HG03354 (cell line): ENCODE measurements at regions not wholly inside any gene's neighbourhood (a gene's known extent, or its start where the extent isn't known, plus 50 kb on each side); places are given as distances from the start of the nearest gene placed in this dataset.

Experiments
- ATAC-seq: cut with Tn5 transposase; IDR thresholded peaks from one replicate; pipeline ENCODE4 v1.9.1; 2021; ENCODE audit warnings: mild to moderate bottlenecking; ENCODE audit not compliant: unreplicated experiment, poor library complexity, severe bottlenecking

DNA sequence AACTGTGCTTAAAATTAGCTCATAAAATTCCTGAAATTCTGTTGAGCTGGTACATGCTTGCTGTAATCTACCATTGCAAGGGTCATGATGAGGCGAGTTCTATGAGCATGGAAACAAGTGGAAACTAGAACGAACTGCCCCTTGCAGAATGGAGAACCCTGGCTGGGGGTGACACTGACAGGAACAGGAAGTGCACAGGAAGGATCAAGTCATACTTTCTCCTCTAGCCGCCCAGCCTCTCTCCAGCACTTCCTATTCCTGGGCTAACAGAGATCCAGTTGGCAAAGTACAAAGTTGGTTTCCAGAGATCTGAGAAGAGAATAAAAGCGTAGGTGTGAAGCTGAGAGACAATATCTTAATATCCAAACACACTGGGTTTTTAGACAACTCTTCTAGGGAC is 414.2 kb upstream of the PODXL start:
- ATAC-seq, result no peak

DNA sequence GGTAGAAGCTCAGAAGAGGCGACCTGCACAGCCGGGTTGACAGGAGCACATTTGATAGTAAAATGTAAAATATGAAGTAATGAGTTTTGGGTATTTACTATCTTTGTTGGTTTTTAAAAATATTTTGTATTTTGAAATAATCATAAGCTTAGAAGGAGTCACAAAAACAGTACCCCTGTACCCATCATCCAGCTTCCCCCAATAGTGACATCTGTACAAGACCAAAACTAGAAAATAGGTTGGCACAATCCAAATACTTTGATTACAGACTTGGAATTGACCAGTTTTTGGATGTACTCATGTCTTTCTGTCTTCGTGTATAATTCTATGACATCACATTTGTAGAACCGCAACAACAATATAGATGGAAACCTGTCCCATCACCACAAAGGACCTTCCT is 413.1 kb upstream of the PODXL start:
- ATAC-seq, result no peak

DNA sequence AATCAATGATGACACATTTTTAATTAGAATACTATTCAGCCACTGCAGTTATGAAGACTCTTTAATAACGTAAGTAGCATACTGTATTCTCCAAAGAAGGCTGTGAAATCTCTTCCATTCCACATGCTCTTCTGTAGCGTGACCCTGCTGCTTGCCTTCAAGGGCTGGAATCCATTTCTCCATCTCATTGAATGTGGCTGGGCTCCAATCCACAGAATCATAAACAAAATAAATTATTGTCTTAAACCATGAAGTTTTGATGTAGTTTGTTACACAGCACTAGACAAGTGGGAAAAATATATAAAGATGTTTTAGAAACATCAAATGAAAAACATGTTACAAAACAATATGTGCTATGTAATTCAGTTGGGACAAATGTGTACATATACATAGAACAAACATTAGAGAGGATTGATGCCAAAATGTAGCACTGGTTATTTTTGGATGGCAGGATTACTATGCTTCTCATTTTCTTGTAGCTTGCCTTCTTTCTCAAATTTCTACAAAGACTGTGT is 410.8 kb upstream of the PODXL start:
- ATAC-seq, result no peak

DNA sequence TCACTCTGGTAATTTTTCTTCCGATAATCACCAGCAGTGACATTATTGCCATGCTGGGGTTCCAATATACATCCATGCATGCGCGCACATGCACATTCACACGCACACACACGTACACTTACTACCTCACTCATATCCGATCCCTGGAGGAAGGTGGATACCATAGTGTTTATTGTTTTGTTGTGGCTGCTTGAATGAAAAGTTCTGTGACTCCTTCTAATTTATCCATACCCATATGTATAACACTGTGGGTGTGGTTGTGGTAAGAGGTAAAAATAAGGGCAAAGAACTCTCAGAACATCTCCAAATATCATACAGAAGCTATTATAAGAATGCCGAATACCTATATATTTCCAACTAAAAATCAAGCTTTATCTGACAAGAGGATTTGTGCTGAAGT is 407.8 kb upstream of the PODXL start:
- no peak for ATAC-seq

DNA sequence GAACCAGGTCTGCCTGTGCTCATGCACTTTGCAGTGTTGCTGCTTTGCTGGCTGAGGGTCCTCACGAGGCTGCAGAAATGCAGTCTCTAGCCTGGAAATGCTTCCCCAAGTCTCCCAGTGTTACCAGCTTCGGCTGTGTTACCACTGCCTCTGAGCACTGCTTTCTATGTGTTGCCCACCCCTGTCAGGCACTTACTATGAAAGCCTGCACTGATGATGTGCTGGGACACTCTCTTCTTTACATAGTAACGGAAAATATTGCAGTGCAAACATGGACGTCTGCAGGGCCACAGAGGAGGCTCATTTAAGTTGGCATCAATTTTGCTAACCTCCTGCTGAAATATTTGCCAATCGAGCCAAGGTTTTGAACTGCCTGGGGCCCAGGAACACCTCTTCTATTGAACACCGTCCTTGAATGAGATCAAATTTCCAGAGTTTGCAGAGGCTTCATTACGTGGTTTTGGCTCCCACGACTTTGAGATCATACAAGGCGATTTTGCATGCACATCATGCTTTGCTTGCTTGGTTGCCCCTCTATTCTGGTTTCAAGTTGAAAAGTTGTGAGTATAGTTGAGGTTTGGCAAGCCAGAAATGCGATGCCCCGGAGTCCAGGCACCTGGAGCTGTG is 404.7 kb upstream of the PODXL start:
- no peak for ATAC-seq

DNA sequence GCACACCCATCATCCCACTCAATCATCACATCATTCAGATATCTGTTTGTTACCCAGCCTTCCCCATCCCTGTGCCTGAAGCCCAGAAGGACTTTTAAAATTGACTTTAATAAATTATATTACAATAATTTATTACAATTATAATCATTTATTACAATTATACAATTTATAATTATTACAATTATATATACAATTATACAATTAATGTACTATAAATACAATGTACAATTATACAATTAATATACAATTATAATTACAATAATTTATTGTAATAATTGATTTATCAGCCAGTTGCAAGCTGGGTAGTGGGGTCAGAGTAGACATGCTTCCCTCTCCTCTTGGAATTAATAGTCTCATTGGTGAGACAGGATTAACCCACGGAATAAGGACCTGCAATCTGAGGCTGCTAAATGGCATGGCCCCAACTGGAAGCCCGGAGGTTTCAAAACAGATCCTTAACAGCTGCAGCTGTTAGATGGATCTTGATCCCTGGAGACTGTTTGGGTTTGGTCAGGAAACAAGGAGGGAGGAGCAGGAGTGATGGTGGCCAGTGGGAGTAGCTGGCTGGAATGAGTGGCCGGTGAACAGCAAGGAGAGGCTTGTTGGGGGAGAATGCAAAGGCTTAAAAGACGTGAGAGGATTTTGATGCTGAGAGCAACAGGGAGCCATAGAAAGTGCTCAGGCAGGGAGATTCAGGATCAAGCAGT is 402.8 kb upstream of the PODXL start:
- ATAC-seq, result no peak

DNA sequence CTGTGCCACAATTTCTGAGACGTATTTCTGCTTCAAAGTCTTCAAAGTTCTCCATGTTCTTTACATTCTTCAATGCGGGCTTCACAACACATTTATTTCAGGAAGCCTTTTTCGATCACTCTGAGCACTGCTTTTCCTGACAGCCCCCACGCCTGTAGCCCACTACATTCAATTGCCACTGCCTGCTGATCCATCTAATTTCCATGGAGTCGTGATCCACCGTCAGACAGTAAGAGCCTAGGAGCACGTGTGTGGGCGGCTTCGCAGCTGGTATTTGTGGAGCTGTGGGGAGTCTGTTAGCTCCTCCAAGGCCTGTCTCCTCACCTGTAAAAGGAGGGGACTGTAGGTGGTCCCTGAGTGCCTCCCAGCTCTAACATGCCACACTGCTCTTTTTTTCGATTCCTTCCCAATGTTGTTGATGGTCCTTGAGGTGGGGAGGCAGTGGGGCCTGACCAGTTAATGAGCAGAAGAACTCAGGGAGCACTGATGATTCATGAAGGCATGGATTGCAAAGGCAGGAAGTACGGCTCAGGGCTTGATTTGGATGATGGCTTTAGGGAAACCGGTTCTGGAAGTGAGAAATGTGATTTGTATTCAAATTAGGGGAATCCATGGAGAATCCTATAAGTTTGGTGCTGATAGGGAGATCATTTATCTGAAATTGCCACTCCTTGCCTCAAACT is 401.1 kb upstream of the PODXL start:
- ATAC-seq, result no peak

DNA sequence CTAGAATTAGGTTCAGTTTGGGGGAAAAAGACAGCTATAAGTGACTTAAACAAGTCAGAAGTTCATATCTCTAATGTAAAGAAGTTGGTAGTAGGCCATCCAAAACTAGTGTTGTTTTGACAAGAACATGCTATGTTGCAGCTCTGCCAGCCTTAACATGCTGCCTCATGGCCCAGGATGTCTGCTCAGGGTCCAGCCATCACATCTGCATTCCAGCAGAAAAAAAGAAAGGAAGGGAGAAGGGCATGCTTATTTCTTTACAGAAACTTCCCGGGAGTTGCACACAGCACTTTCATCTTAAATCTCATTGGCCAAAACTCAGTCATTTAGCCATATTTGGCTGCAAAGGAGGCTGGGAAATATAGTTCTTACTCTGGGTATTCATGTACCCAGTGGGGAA is 400.4 kb upstream of the PODXL start:
- no peak for ATAC-seq

DNA sequence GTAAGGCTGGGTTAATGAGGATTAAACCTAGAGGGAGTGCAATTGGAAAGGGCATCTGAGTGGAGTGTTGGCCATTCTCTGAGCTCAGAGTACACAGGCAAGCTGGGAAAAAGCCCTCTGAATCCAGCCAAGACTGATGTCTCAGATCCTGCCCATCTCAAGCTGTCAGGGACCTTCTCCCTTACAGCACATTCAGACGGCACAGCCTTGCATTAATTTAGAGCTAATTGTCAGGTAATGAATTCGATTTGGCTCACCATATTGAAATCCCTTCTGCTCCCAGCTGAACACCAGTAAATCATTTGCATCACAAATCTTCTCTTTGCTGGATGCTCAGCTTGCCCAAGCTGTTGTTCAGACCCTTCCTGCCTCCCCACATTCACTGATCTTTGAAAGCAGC is 399.3 kb upstream of the PODXL start:
- ATAC-seq, result no peak

DNA sequence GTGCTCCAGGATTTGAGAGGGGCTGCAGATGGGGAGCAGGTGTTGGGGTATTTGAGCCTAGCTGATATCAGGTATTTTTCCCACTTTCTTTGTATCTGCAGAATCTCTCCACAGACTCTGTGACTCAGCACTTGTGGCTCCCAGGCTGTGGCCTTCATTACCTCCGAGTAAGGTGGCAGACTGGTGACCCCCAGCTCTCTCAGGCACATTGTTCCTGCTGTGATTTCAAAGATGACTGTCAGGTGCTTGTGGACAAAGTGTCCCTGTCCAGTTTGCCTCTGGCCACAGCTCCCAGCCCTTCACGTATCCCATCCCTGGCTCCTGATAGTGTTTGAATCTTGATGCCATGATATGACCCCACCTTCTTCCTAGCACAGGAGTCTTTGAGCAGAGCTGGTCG is 396.8 kb upstream of the PODXL start:
- no peak for ATAC-seq

DNA sequence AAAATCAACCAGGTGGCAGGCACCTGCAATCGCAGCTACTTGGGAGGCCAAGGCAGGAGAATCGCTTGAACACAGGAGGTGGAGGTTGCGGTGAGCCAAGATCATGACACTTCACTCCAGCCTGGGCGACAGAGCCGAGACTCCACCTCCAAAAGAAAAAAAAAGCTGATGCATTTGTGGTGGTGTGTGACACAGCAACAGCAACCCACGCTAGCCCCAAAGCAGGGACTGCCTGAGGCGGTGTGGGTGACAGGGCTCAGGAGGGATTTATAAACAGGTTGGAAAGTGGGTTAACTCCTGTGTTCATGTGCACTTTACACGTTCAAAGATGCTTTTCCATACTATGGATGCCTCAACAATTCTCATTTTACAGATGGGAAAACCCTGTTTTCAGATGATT is 395.9 kb upstream of the PODXL start:
- ATAC-seq, result no peak

DNA sequence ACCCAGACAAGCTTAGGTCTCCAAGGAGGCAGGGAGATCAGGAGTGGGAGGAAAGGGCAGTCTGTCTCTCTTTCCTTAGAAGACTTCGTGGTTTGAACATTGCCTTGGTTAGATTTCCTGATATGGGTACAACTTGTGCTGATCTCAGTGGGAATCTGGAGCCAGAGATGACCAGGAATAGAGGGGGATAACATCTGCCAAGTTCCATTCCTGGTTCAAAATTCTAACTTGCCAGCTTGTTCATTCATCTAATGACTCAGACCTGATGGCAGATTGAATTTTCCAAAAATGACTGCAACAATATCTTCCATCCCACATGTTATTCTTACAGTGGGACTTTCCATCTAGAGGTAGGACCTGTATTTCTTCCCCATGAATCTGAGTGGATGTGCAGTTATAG is 394.3 kb upstream of the PODXL start:
- ATAC-seq, result no peak

DNA sequence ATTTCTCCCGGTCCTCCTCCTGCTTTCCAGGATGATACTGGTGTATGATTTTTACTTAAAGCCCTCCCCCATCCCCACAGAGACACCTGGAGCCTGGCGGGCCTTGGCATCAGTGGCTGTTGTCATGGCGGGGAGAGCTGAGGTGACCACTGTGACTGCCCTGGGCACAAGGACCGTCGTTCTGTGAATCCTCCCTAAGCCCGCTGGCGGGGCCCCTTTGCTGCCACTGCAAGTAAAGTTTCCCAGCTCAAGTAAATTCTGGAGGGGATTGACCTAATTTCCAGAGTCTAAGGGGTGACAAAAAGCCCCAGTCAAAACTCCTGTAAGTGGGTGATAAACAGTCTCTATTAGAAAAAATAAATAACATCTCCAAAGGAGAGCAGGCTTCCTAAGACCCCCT is 393.2 kb upstream of the PODXL start:
- ATAC-seq, result no peak

DNA sequence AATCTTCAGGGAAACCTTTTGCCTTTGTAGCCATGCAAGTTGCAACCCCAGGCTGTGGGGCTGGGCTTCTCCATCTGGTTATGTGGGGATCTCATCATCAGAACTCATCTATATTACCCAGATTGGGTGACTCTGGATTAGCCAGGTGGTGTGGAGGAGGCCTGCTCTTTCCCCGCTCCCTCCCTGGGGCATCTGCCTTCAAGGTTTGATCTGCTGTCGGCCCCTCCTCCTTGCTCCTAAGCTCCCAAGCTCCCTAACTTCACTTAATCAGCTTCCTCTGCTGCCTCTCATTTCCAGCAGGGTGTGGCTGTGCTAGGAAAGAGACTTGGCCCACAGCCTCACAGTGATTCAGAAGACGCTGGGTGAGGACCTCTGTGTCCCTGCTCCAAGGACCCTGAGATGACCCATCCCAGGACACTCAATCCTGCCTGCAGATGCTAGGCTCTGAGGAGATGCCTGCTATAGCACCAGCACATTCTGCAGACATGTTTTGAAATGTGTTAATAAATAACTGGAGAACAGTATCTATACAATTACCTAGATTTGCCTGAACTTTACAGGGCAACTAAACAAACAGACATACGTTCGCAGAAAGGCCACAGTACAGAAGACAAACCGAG is 392.1 kb upstream of the PODXL start:
- no peak for ATAC-seq

DNA sequence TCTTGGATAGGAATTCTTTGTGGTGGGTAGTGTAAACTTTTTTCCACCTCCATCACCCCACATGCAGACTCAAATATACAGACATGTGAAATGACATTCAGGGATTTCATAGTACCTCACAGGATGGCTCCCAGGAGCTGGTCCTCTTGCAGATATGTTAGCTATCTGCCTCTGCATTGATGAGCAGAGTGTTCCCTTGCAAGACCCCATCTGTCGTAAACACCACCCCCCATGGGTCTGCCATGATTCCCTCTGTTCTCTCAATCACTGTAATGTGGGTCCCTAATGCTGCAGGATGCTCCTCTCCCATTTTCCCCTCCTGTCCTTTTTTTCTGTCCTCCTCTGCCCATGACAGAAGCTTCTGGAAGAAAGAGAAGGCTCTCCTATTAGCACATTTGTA is 391.2 kb upstream of the PODXL start:
- no peak for ATAC-seq

DNA sequence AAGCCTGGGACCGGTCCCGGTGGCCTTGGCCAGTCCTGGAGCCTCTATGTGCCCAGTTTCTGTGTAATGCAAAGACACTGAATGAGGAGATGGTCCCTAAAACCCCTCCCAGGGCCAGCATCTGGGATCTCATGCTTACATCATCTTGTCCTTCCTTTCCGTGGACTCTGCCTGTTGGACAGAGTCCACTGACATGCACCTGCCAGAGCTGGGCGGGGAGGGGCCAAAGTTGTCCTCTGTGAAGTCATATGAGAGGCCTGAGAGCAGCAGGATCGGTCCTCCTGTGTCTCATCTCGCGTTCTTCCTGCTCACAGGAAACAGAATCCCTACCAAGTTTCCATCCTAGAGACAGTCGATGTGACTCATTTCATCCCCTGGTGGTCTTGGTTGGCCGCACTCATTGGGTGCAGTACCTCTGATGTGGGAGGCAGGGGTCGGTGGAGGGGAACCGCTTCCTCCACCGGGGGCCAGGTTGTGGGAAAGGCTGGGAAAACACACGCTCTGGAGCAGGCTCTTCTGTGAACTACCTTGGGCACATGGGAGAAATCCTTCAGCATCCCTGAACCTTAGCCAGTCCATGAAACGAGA is 389.6 kb upstream of the PODXL start:
- ATAC-seq, result no peak

DNA sequence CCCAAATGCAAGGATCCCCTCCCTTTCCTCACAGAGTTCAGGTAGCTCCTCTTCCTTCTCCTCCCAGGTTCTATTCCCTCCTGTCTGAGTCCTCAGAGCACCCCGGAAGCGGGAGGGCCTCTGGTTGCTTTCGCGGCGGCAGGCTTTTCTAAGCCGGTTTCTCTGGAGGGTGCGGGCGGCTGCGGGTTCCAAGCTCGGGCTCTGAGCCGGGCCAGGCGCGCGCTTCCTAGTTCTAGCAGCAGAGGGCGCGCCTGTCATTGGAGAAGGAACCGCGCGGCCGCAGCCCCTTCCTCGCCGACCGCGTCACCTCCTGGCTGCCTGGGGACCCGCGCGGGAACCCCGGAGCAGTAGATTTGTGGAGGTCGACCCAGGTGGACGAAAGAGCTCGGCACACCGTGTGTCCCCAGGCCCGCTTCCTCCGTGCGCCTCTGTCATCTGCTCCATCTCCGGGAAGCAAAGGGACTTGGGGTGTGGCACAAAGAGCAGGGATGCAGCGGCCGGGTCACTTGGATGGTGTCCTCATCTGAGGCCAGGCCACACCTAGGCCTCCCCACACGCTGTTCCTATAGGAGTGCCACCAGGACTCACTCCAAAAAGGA is 389.0 kb upstream of the PODXL start:
- ATAC-seq, result peak; percentile 75

DNA sequence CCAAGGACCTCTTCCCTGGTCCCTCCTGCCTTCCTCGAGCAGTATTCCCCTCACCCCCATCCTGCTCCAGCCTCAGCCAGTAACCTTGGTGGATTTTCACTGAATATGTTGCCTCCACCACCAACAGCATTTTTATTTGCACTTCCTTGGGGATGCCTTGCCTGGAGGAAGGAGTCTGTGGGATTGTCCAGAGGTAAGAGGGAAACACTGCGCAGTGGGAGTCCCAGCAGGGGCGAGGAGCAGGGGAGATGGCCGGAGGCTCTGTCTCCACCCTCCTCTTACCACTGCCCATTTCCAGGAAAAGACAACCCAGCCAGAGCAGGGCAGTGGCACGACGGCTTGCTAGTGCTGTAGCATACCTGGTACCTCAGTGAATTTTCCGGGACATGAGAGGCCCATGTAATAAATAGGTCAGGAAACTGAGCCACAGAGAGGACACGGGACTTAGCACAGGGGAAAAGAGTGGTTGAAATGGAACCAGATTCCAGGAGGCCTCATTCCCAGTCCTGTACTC is 388.2 kb upstream of the PODXL start:
- no peak for ATAC-seq

DNA sequence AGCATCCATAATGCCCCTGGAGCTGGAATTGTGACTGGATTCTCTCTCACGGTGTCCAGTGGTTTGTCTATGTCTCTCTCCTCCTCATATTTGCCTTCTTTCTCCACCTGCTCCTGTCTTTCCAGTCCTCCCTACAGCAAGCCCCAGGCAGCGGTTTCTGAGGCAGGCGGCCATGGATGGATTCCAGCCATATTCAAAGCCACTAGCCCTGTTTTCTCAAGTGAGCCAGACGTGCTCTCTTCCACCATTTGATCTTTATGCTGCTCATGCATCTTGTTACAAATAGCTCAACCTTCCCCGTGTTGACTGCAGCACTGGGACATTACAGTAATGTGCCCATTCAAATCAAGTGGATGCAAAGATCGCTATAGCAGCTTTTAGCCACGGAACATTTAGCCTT is 387.2 kb upstream of the PODXL start:
- ATAC-seq, result no peak

DNA sequence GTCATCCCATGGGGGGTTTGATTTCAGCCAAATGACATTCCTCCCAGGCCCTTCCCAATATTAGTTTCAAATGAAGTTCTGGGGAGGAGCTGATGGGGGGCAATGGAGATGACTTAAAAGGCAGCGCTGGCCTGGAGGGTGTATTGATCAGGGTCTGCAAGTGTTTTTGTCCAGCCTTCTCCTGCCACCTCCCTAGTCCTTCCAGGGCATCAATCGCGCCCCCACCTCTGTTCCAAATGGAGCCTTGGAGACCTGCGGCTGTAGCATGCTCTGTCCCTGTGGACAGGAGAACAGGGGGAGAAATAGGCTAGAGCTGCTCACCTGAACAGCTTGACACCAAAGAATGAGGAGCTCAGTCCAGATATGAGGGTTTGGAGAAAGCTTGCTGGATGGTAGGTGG is 386.8 kb upstream of the PODXL start:
- ATAC-seq, result no peak
